Stimulated activated CD4-positive, alpha-beta T cell treated with anti-CD3 and anti-CD28 coated beads, Interleukin-2, amount 100 ng/mL, for 4 hours (primary cell): ENCODE measurements at regions not wholly inside any gene's neighbourhood (a gene's known extent, or its start where the extent isn't known, plus 50 kb on each side); places are given as distances from the start of the nearest gene placed in this dataset.

ENCODE experiments used
- DNase-seq: peaks from one replicate; pipeline ENCODE4 v3.0.0-alpha.2; 2020; ENCODE audit warnings: low read depth

DNA sequence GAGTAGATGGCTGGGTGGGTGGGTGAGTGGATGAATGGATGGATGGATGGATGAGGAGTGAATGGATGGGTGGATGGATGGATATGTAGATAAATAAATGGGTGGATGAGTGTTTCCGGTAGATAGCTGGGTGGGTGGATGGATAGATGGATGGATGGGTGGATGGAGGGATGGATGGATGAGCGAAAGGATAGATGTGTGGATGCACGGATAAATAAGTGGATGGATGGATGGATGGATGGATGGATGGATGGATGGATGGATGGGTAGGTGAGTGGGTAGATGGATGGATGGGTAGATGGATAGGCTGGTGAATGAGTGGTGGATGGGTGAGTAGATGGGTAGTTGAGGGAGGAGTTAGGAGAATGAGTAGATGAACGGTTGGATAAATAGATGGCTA lies 349.3 kb downstream of the MN1 start:
- no peak for DNase-seq

DNA sequence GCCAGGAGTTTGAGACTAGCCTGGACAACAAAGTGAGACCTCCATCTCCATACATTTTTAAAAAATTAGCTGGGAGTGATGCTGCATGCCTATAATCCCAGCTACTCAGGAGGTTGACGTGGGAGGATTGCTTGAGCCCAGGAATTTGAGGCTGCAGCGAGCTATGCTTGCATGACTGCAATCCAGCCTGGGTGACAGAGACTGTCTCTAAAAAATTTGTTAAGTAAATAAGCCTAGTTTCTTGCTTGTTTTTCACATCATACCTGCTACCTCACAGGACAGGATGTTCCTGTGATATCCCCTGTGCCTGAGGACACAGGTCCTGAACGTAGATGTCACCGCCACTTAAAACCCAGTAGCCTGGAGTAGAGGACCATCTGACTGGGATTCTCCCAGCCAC lies 348.6 kb downstream of the MN1 start:
- no peak for DNase-seq

DNA sequence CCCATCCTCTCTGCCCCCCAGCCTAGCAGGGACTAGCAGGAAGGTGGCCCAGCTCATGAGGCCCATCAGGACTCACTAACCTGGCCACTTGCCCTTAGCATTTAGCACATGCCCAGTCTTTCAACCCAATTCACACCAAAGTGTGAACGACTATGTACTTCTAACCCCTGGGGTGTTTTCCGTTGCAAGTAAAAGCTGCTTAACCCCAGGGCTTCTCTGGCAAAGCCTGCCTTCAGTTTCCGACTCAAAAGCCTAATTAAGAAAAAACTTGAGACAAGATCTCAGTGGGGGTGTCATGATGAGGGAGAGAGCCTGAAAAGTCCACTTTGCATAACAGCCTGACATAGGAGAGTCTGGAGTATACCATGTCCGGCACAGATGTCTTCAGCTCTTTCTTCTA lies 347.8 kb downstream of the MN1 start:
- DNase-seq, result no peak

DNA sequence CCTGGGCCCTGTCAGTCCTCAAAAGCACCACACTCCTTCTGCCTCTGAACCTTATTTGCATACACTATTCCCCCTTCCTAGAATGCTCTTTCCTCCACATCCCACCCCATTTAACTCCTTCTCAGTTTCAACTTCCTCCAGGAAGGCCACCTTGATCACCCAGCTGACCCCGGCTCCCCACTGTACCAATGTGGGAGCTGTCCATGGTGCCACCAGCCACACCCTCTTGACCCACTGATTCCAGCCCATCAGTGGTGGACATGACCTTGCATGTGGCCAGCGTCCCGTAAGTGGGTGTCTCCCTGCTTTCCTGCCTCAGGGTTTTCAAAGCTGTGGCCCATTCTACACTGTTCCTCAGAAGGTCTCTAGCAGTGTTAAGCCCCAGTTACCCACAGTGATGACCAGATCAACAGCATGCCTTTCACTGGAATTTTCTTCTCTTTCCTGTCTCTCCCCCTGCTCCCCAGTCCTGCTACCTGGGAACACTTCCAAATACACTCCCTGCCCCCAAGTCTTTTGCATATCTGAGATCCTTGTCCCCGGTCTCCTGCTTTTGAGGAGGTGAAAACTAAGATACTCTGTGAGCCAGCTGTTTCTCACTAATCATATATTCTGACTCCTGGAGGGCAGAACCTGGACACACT lies 346.6 kb downstream of the MN1 start:
- DNase-seq, result no peak

DNA sequence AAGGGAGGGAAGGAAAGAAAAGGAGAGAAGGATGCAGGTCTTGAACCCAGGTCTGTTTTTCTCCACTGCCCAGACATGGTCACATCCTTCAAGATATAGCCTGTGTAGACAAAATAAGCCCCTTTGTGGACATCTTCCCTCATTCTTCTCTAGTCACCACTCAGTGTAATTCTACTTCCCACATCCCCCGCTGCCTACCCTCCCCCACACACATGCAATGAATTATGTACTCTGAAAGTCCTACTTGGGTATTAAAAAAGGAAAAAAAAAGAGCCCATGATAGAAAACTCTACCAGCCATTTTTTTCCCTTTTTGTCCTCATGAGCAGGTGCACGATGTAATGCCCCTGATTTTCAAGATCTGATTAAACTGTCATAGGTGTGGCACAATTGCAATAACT lies 346.0 kb downstream of the MN1 start:
- no peak for DNase-seq

DNA sequence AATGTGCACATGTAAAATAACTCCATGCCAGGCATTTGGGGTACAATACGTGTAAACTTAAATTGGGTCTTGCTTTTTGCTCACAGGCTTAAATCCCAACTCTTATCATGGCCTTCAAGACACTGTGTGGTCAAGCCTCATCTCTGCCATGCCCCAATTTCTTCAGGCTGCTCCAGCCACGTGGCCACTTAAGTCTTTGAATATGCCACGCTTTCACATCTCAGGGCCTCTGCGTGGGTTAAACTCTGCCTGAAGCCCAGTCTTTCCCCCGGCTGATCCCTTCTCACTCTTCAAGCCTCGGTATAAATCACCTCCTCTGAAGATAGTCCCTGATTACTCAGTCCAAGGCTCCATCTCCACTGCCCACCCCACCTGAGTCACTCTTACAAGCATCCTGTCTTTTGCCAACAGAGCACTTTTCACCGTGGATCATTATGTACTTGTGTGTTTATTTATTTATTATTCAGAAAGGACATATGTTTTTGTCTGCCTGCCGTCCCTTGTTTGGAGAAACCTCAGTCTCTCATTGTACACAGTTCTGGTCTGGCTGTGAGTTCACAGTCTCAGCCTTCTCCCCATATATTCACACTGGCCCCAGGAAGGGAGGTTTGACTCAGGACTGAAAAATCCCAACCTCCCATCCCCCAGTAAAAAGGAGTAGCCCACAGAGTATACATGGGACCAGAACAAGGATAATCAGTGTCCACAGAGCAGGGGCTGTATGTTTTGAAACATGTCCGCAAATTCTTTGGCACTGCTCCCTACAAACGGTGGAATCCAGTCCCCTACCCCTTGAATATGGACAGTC lies 344.7 kb downstream of the MN1 start:
- no peak for DNase-seq

DNA sequence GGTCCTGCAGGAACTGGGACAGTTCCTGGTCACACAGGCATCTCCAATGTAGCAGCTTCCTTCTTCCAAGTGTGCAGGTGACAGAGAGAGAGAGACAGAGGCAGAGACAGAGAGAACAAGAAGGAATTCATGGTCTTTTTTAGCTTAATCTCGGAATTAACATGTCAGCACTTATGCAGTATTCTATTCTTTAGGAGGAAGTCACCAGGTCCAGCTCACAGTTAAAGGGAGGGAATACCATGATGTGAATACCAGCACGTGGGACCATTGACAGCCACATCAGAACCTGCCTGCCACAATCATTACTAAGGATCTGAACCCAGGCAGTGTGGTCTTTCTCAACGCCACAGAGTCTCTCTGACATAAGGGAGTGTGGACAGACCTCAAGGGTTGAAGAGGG lies 341.6 kb downstream of the MN1 start:
- DNase-seq, result no peak

DNA sequence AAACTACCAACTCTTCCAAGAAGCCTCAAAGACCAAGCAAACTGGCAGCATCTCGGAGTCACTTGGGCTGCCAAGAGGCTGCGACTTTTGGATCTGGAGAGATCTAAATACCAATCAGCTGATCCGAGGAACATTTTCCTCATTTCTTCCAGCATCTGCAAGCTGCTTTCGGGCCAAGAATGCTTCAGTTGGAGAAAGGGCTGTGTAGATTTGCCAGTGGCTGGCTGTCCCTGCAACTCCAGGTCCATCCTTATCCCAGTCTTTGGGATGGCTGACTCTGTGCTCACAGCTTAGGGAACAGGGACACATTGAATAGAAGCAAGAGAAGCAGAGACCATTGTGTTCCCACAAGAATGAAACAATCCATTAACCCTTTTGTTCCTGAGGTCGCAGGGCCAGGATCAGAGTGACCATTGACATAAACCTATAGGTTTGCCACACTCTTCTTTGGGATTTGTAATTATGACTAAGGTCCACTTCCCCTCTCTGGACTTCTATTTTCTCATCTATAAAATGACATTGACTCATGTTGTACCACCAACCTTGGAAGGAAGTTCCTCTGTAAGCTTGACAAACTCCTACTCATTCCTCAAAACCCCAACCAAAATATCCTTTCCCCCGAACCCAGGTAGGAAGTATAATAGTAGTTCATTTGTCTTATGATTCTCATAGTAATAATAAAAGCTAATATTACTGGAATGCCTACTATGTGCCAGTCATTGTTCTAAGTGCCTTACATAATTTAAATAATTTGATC lies 340.8 kb downstream of the MN1 start:
- no peak for DNase-seq

DNA sequence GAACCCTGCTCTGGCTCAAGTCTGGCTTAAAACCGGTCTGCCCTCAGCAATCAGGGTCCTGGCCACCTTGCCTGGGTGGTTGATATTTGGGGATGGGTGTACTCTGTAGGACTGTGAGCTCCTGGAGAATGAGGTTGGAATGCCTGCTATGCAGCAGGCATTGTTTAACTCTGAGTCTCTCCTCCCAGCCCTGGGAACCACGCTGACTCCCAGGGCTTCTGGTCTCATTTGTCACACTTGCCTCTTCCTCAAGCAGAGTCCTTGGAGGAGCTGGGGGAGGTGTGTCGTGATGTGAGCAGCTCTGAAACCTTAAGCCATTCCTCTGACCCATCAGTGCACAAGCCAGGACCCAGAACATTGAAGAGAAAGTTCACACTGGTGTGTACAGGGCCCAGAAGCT lies 340.1 kb downstream of the MN1 start:
- DNase-seq, result no peak

DNA sequence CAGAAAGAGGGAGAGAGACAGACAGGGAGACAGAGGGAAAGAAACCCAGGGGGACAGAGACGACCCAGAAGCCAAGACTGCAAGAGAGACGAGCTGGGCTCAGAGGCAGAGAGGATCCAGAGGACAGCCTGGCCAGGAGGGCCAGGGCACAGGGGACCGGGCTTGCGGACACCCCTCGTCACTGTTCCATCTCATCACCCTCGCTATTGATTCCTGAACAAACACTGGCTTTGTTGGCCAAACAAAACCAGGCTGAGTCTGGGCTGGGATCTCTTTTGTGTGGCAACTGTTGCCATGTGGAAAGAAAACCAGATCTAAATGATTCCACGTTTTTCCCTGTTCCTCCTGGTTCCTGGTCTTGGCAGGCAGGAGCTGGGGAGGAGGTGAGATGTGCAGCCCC lies 339.4 kb downstream of the MN1 start:
- DNase-seq, result no peak

DNA sequence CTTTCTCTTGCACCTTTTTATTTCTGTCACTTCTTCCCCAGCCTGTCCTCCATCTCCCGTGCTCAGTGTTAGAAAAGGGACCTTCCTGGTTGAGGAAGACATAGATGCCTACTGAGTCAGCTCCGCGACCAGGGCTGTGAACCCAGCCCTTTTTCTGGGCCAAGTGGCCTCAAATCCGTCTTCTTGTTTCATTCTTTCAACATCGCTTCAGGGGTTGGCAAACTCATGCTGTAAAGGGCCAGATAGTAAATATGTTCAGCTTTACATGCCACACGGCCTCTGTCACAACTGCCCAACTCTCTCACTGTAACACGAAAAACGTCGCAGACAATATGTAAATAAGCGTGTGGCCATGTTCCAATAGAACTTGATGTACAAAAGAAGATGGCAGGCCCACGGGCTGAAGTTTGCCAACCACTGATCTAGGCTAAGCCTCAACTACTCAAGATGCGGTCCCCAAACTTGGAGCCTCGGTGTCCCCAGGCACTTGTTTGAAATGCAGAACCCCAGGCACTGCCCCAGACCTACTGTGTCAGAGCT lies 338.4 kb downstream of the MN1 start:
- DNase-seq, result no peak

DNA sequence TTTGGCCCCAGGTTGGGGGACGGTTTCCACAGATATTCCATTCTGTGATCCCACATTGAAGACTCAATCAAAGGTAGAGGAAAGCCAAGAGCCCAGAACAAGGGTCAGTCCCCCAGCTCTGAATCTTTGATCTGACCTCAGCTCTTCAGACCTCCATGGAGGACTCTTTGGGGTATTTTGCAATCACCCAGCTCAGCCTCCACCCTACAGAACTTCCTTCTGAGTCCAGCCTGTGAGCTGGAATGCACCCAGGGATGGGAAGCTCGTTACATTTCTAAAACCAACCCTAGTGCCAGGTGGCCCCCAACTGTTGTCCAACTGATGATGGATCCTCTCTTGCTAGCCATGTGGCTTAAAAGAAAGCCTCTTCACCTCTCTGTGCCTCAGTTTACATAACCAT lies 335.3 kb downstream of the MN1 start:
- DNase-seq, result no peak

DNA sequence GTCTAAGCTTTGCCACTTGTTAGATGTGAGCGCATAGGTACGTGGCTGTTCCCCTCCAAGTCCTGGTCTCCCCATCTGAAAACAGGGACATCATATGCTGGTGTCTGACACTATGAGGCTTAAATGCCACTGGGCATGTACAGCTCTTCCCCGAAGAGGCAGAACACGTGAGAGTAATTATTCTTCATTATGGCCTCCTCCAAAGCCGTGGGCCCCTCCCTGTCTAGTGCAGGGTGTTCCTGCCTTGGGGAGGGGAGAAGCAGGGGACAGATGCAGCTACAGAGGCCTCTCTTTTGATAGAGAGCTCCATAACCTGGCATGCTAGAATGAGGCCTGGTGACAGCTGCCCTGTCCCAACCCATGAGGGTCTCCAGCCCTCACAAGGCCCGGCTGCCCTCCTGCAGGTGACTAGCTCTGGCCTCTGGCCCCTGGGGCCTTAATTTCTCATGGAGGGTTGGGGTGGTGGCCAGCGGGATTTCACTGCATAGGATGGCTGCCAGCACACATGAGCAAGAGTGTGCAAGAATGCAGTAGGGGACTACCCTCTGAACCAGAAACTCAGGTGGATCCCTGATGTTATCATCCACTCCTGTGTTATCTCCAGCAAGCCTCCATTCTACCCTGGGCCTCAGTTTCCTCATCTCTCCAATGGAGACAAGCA lies 334.6 kb downstream of the MN1 start:
- DNase-seq, result no peak

DNA sequence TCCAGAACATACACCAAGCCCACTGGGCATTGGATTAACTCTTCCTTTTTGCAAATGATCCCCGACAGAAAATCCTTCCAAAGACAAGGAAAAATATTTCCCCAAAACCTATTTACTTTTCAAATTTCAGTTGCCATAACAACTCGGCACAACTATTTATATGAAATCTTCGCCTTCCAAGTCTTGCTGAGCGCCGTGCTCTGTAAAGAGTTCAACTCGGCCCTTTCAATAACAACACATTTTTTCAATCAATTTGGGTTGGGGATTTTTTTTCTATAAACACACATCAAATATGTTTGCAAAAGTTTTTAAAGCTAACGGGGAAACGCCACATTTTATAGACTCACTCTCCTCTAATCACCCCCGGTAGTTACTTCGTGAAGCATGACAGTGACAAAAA lies 333.8 kb downstream of the MN1 start:
- no peak for DNase-seq

DNA sequence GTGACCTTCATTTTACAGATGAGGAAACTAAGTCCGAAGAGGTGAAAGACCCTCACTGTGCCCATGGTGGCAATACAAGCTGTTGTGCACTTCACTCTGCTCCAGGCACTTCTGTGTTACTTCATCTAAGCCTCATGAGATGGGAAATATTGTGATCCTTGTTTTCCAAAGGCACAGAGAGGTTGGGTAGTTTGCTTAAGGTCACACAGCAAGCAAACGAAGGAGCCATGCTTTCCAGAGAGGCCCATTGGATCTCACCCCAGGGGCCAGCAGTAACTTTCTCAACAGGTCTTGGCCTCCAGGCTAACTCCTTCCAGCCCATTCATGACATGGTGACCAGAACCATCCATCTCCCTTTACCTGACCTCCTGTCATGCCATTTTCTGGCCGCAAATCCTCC lies 332.8 kb downstream of the MN1 start:
- DNase-seq, result no peak

DNA sequence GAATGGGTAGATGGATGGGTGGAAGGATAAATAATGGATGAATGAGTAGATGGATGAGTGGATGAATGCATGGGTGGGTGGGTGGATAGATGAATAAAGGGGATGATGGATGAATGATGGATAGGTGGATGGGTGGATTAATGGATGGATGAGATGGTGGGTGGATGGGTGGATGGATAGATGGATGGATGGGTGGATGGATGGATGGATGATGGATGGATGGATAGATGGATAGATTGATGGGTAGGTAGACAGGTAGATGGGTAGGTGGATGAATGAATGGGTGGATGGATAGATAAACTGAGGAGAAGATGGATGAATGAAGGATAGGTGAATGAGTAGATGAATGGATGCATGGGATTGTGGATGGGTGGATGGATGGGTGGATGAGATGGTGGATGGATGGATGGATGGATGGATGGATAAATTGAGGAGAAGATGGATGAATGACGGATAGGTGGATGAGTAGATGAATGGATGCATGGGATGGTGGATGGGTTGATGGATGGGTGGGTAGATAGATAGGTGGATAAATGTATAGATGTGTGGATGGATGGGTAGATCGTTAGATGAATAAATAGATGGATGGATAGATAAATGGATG lies 331.3 kb downstream of the MN1 start:
- no peak for DNase-seq

DNA sequence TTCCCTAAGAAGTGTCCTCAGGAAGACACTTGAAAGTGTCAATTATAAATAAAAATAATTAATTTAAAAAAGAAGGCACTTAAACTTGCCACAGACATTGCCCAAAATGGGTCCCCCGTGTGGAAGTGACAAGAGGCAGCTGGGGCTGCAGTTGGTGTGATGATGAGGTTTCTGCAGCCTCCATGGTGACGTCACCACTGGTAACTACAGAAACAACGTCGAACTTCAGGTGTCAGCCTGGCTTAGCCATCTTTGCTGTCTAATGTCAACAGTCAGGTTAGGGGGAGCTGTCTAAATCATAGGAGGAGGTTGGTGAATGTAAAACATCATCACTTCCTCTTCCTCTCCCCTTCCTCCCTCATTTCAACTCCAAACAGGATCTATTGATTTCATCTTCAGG lies 328.6 kb downstream of the MN1 start:
- no peak for DNase-seq

DNA sequence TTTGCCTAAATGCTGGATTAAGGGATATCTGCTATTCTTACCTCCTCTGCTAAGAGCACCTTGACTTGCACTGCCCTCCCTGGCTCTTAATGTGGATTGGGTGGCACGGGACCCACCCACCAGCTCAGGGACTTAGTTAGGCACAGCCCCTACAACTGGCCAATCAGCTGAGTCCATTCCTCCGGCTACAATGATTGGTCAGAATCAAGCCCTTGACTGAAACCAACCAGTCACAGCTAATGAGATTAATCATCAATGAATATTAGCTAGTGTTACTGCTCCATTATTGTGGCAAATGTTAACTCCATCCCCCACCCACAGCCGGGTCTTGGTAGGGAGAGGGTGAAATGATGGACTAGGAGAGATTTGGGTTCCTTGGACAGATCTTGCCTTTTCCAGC lies 328.0 kb downstream of the MN1 start:
- no peak for DNase-seq

DNA sequence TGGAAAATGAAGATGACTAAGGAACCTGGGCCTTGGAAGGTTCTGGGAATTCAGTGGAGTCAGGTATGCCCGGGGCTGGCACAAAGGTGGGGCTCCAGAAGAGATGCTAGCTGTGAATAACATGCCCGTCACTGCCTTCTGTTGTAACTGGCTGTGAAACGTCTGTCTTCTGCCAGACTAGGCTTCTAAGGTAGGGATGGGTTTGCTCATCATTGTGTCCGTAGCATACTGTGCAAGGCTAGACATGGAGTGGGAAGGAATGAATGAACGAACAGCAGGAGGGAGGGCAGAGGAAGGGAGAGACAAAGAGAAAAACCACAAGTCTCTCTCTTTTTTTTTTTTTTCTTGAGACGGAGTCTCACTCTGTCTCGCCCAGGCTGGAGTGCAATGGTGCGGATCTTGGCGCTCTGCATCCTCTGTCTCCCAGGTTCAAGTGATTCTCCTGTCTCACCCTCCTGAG lies 327.4 kb downstream of the MN1 start:
- no peak for DNase-seq

DNA sequence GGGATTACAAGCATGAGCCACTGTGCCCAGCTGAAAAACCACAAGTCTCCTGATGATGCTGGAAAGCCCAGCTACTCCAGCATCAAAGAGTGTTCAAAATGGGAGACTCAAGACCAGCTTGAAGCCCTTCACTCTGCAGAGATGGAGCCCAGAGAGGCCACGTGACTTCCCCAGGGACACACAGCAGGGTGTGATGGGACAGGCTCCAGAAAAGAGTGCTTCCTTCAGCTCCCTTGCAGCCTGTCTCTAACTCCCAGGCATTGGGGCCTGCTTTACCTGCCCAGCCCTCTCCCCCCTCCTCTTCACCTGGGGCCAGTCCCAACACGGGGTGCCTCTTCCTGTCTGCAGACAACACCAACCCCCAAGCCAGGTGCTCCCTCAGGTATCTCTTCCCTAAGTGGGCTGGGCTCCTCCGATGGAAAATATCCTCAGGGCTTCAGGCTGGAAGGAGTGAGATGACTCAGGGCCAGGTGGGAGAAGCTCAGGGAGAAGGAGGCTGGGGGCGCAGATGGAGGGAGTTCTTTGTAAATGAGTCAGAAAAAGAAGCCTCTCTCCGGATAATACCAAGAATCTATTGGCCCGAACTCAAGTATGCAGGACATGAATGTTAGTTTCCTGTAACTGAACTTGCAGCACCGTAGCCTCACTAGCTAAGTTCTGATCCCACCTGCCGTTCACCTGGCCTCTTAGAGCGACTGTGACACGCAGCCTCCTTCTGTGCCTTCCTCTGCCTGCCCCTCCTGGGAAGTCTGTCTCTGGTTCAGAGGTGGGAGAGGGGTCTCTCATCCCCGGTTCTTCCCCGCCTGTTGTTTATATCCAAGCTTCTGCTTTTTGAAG lies 326.6 kb downstream of the MN1 start:
- DNase-seq, result no peak

DNA sequence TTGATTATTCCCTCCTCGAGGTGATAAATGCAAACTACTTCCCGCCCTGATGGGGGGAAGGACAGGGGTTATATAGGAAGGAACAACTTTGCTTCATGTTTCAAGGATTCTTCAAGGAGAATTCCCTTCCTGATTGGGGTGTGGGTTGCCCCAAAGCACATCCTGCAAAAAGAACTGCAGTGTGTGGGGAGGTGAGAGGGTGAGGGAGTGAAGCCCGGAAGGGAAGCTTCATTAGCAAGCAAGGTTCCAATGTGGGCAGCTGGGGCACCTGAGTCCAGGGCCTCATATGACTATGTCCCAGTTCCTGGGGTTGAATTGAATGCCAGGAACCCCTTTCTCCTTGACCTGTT lies 326.0 kb downstream of the MN1 start:
- no peak for DNase-seq
